ENCODE measurements at regions not wholly inside any gene's neighbourhood (a gene's known extent, or its start where the extent isn't known, plus 50 kb on each side); places are given as distances from the start of the nearest gene placed in this dataset.

DNA sequence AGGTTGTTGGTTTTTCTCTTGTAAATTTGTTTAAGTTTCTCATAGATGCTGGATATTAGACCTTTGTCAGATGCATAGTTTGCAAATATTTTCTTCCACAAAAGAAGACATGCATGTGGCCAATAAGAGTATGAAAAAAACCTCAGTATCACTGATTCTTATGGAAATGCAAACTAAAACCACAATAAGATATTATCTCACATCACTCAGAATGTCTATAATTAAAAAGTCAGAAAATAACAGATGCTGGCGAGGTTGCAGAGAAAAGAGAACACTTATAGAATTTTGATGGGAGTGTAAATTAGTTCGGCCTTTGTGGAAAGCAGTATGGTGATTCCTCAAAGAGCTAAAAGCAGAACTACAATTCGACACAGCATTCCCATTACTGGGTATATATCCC, 1355.6 kb downstream of the FAM133A start:
- Histone ChIP-seq H3K36me3 (ENCODE audit: low read depth, missing control alignments) (no peaks in the 10 kb centered on the region), H3K9me3 (no peaks in the 10 kb centered on the region), H3K4me3 (no peak overlapping the region), H3K27ac (no peak overlapping the region), H3K4me1 (no peaks in the 10 kb centered on the region), H3K27me3 (no peaks in the 10 kb centered on the region)
- 56 to 58% methylated on average over 3 of the region's 3 CpGs for WGBS, 2 donors
- intact Hi-C loops (cut with DNase I; ENCODE audit: low total_unique reads) = no loop called here
- no peak for DNase-seq
- no peak for TF ChIP-seq POLR2A (IDR thresholded peaks at IDR 0.05)
- TF ChIP-seq, protein P1, sequence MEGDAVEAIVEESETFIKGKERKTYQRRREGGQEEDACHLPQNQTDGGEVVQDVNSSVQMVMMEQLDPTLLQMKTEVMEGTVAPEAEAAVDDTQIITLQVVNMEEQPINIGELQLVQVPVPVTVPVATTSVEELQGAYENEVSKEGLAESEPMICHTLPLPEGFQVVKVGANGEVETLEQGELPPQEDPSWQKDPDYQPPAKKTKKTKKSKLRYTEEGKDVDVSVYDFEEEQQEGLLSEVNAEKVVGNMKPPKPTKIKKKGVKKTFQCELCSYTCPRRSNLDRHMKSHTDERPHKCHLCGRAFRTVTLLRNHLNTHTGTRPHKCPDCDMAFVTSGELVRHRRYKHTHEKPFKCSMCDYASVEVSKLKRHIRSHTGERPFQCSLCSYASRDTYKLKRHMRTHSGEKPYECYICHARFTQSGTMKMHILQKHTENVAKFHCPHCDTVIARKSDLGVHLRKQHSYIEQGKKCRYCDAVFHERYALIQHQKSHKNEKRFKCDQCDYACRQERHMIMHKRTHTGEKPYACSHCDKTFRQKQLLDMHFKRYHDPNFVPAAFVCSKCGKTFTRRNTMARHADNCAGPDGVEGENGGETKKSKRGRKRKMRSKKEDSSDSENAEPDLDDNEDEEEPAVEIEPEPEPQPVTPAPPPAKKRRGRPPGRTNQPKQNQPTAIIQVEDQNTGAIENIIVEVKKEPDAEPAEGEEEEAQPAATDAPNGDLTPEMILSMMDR (IDR thresholded peaks at IDR 0.05) = no peak

DNA sequence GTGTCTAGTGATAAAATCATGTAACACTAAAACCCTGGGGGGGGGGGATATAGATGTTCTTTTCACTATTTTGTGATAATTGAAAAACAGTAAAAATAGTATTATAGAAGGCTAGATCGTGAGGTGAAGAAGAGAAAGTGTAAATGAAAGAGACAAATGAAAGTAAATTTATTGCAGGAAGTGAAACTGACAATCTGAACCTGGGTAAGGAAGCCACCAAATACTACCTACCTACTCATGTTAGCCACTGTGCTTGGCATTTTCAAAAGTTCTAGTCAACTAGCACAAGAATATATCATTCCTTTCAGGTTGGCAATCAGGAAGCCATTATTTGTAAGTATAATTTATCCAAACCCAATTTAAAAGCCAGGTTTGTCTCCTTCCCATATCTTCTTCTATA, 1366.1 kb downstream of the FAM133A start:
- no peak overlapping the region for H3K27ac ChIP-seq
- TF ChIP-seq, protein P1 (IDR thresholded peaks at IDR 0.05) = no peak
- TF ChIP-seq POLR2A (IDR thresholded peaks at IDR 0.05) = no peak
- H3K4me3 ChIP-seq = no peak overlapping the region
- no peaks in the 10 kb centered on the region for H3K9me3 ChIP-seq
- no peak for DNase-seq
- 35 to 50% methylated on average over 1 of the region's 1 CpG for WGBS, 2 donors
- H3K36me3 ChIP-seq (ENCODE audit: low read depth, missing control alignments) = no peaks in the 10 kb centered on the region
- intact Hi-C loops (cut with DNase I; ENCODE audit: low total_unique reads) = no loop called here
- H3K4me1 ChIP-seq = no peaks in the 10 kb centered on the region
- no peaks in the 10 kb centered on the region for H3K27me3 ChIP-seq

DNA sequence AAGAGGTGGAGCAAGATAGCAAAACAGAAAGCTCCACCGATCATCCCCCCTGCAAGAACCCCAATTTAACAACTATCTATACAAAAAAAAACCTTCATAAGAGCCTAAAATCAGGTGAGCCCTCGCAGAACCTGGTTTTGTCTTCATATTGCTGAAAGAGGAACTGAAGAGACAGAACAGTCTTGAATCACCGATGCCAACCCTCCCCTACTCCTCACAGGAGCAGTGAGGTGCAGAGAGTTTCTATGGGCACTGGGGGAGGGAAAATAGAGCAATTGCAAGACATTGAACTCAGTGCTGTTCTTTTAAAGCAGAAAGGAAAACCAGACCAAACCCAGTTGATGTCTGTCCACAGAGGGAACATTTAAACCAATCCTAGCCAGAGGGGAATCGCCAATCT, 1370.3 kb downstream of the FAM133A start:
- intact Hi-C loops (cut with DNase I; ENCODE audit: low total_unique reads) = no loop called here
- Histone ChIP-seq H3K4me1 (no peaks in the 10 kb centered on the region), H3K27me3 (no peaks in the 10 kb centered on the region), H3K9me3 (no peaks in the 10 kb centered on the region), H3K4me3 (no peak overlapping the region), H3K27ac (no peak overlapping the region), H3K36me3 (ENCODE audit: low read depth, missing control alignments) (no peaks in the 10 kb centered on the region)
- no peak for DNase-seq
- 92 to 100% methylated on average over 2 to 4 of the region's 4 CpGs for WGBS, 2 donors
- TF ChIP-seq, protein P1 (IDR thresholded peaks at IDR 0.05) = no peak
- no peak for TF ChIP-seq POLR2A (IDR thresholded peaks at IDR 0.05)

DNA sequence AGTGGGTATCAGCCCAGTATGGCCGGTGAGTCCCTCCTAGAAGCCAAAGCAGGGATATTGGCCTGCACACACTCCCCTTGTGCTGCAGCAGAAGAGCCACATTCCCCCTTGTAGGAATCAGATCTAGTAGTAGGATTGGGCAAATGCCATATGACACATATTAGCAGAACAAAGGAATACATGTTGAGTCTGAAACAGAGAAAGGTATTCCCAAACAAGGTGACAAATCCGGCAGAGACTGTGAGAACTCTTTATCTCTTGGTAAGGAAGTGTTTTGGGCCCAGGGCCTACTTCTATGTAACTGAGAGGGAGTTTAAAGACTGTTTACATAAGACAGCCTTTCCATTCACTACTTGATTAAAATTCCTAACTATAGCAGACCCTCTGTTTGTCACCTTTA, 1382.0 kb downstream of the FAM133A start:
- H3K4me1 ChIP-seq = no peaks in the 10 kb centered on the region
- 78 to 88% methylated on average over 1 to 2 of the region's 2 CpGs for WGBS, 2 donors
- no peaks in the 10 kb centered on the region for H3K9me3 ChIP-seq
- intact Hi-C loops (cut with DNase I; ENCODE audit: low total_unique reads) = no loop called here
- TF ChIP-seq POLR2A (IDR thresholded peaks at IDR 0.05) = no peak
- TF ChIP-seq, protein P1 (IDR thresholded peaks at IDR 0.05) = no peak
- no peak overlapping the region for H3K27ac ChIP-seq
- no peak for DNase-seq
- H3K36me3 ChIP-seq (ENCODE audit: low read depth, missing control alignments) = no peaks in the 10 kb centered on the region
- no peaks in the 10 kb centered on the region for H3K27me3 ChIP-seq
- H3K4me3 ChIP-seq = no peak overlapping the region

DNA sequence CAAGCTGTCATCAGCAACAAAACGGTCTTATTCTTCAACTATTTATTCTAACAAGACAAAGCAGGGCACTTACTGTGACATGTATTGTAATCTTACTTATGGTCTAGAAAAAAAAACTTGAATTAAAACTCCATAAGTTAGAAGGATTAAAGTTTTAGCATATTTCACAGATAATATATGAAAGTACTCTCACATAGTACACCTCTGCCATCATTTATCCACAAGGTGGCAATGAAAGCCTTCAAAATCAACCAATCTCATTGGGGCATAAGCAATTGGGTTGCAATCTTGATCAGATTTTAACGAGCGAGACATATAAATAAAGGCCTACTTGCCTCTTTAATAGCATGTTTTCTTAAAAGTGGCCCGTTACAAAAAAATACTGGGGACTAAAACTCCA, 1382.9 kb downstream of the FAM133A start:
- intact Hi-C loops (cut with DNase I; ENCODE audit: low total_unique reads) = no loop called here

More for the DNA sequence above, 1382.9 kb downstream of the FAM133A start:
- Histone ChIP-seq H3K9me3 (no peaks in the 10 kb centered on the region), H3K36me3 (ENCODE audit: low read depth, missing control alignments) (no peaks in the 10 kb centered on the region), H3K27me3 (no peaks in the 10 kb centered on the region), H3K27ac (no peak overlapping the region), H3K4me3 (no peak overlapping the region), H3K4me1 (no peaks in the 10 kb centered on the region)
- 65 to 73% methylated on average over 4 of the region's 4 CpGs for WGBS, 2 donors
- no peak for TF ChIP-seq POLR2A (IDR thresholded peaks at IDR 0.05)
- TF ChIP-seq, protein P1 (IDR thresholded peaks at IDR 0.05) = no peak
- DNase-seq = no peak

Data from testis (tissue), 2 donors.